ENCODE measurements at regions not wholly inside any gene's neighbourhood (a gene's known extent, or its start where the extent isn't known, plus 50 kb on each side); places are given as distances from the start of the nearest gene placed in this dataset.

DNA sequence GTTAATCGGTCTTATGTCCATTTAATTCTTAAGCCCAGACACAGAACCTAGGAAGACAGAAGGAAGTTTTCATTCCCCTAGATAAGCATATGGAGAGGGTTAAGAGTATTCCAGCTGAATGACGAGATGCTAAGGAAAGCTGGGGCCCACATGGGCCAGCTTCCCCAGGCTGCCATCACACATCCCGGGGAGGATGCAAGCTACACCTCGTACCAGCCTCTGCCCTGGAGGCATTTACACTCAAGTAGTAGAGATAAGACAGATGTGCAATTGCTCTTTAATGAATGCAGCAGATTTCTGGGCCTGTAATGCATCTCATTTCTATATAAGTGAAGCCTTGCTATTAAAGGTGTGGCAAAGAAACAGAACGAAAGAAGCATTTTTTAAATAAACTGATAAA is 144.5 kb downstream of the MEX3B start:
- Histone ChIP-seq H3K27me3 (ENCODE audit: insufficient read depth) (no peaks in the 10 kb centered on the region), H3K9me3 (no peaks in the 10 kb centered on the region), H2AFZ (ENCODE audit: low read depth) (no peak overlapping the region), H3K9ac (no peak overlapping the region), H3K4me3 (ENCODE audit: low read depth in 2 of 2, low read length in 1 of 2) (no peak overlapping the region), H3F3A (replicated peaks; ENCODE audit: insufficient read depth) (no peaks in the 10 kb centered on the region), H3K4me1 (ENCODE audit: control insufficient read depth in 1 of 2, insufficient read depth in 2 of 2, low read depth in 1 of 2, low read length in 1 of 2) (peaks cover 0 to 16% of the 10 kb centered on the region in 2 experiments; a peak in 2 of 4 replicates), H3K79me2 (ENCODE audit: insufficient read depth) (no peaks in the 10 kb centered on the region), H3K36me3 (replicated peaks in 1 of 2; ENCODE audit: control insufficient read depth in 1 of 2, insufficient read depth in 2 of 2, low read length in 1 of 2) (no peaks in the 10 kb centered on the region), H3K27ac (ENCODE audit: low read depth in 2 of 2, low read length in 1 of 2) (peak overlapping the region in 1 of 2 experiments; percentile 53; a peak in 2 of 4 replicates), H4K20me1 (ENCODE audit: insufficient read depth) (no peaks in the 10 kb centered on the region), H3K4me2 (no peak overlapping the region), H3K9me2 (no peaks in the 10 kb centered on the region)
- 29% methylated on average over 5 of the region's 5 CpGs for WGBS (ENCODE audit: low lambda C conversion rate)
- CTCF ChIA-PET = interaction anchor here (1.4 kb wide), 1 partner anchor 141 kb away, joined by 3 read pairs; no protein-coding TSS in a partner anchor
- DNase-seq = peak; percentile 66
- POLR2A ChIA-PET = interaction anchor here (1.2 to 1.3 kb wide), 2 partner anchors 144 to 146 kb away, joined by 3 to 5 read pairs; partner anchors contain the start of gene MEX3B
- TF ChIP-seq, protein P1, sequence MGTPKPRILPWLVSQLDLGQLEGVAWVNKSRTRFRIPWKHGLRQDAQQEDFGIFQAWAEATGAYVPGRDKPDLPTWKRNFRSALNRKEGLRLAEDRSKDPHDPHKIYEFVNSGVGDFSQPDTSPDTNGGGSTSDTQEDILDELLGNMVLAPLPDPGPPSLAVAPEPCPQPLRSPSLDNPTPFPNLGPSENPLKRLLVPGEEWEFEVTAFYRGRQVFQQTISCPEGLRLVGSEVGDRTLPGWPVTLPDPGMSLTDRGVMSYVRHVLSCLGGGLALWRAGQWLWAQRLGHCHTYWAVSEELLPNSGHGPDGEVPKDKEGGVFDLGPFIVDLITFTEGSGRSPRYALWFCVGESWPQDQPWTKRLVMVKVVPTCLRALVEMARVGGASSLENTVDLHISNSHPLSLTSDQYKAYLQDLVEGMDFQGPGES (IDR thresholded peaks at IDR 0.05; ENCODE audit: low read depth, low read length) = no peak
- TF ChIP-seq NRF1 (IDR thresholded peaks at IDR 0.05; ENCODE audit: low read depth, low read length) (no peak), CHD2 (IDR thresholded peaks at IDR 0.05; ENCODE audit: low read length, partially characterized antibody) (peak; percentile 75), TEAD4 (IDR thresholded peaks at IDR 0.05; ENCODE audit: borderline replicate concordance, insufficient read depth) (no peak), EZH2phosphoT487 (IDR thresholded peaks at IDR 0.05; ENCODE audit: borderline replicate concordance, low read depth) (no peak), FOXM1 (IDR thresholded peaks at IDR 0.05; ENCODE audit: low read depth) (no peak), FOSL2 (IDR thresholded peaks at IDR 0.05; ENCODE audit: borderline replicate concordance, low read depth) (no peak), EP300 (IDR thresholded peaks at IDR 0.05; ENCODE audit: borderline replicate concordance in 1 of 2, low read depth in 1 of 2, low read length in 1 of 2) (peak in 1 of 2 experiments; percentile 88; a peak in 2 of 4 replicates), GABPA (IDR thresholded peaks at IDR 0.05; ENCODE audit: low read depth) (no peak), NFIC (IDR thresholded peaks at IDR 0.05; ENCODE audit: borderline replicate concordance) (no peak), MXI1 (IDR thresholded peaks at IDR 0.05; ENCODE audit: low read depth, low read length) (no peak), ELF1 (IDR thresholded peaks at IDR 0.05) (no peak), GATA2 (CRISPR knock-in tag; IDR thresholded peaks at IDR 0.05) (peak; percentile 86), FOXJ3 (CRISPR knock-in tag; IDR thresholded peaks at IDR 0.05) (peak; percentile 37; the same call in 1 of the 2 replicates), RAD21 (IDR thresholded peaks at IDR 0.05; ENCODE audit: low read length) (peak; percentile 8; the same call in 1 of the 2 replicates), RCOR1 (IDR thresholded peaks at IDR 0.05; ENCODE audit: low read length) (peak; percentile 91), TAF1 (IDR thresholded peaks at IDR 0.05; ENCODE audit: borderline replicate concordance, low read depth, low read length) (no peak), MEF2A (IDR thresholded peaks at IDR 0.05; ENCODE audit: borderline replicate concordance, low read depth) (no peak), JUND (IDR thresholded peaks at IDR 0.05) (no peak)
- TF ChIP-seq, protein P2, sequence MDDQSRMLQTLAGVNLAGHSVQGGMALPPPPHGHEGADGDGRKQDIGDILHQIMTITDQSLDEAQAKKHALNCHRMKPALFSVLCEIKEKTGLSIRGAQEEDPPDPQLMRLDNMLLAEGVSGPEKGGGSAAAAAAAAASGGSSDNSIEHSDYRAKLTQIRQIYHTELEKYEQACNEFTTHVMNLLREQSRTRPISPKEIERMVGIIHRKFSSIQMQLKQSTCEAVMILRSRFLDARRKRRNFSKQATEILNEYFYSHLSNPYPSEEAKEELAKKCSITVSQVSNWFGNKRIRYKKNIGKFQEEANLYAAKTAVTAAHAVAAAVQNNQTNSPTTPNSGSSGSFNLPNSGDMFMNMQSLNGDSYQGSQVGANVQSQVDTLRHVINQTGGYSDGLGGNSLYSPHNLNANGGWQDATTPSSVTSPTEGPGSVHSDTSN (IDR thresholded peaks at IDR 0.05) = no peak
- TF ChIP-seq, protein P3, sequence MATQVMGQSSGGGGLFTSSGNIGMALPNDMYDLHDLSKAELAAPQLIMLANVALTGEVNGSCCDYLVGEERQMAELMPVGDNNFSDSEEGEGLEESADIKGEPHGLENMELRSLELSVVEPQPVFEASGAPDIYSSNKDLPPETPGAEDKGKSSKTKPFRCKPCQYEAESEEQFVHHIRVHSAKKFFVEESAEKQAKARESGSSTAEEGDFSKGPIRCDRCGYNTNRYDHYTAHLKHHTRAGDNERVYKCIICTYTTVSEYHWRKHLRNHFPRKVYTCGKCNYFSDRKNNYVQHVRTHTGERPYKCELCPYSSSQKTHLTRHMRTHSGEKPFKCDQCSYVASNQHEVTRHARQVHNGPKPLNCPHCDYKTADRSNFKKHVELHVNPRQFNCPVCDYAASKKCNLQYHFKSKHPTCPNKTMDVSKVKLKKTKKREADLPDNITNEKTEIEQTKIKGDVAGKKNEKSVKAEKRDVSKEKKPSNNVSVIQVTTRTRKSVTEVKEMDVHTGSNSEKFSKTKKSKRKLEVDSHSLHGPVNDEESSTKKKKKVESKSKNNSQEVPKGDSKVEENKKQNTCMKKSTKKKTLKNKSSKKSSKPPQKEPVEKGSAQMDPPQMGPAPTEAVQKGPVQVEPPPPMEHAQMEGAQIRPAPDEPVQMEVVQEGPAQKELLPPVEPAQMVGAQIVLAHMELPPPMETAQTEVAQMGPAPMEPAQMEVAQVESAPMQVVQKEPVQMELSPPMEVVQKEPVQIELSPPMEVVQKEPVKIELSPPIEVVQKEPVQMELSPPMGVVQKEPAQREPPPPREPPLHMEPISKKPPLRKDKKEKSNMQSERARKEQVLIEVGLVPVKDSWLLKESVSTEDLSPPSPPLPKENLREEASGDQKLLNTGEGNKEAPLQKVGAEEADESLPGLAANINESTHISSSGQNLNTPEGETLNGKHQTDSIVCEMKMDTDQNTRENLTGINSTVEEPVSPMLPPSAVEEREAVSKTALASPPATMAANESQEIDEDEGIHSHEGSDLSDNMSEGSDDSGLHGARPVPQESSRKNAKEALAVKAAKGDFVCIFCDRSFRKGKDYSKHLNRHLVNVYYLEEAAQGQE (IDR thresholded peaks at IDR 0.05; ENCODE audit: low read depth, low read length) = no peak
- TF ChIP-seq, protein P4, sequence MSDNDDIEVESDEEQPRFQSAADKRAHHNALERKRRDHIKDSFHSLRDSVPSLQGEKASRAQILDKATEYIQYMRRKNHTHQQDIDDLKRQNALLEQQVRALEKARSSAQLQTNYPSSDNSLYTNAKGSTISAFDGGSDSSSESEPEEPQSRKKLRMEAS (IDR thresholded peaks at IDR 0.05; ENCODE audit: low read depth) = no peak
- TF ChIP-seq, protein P5, sequence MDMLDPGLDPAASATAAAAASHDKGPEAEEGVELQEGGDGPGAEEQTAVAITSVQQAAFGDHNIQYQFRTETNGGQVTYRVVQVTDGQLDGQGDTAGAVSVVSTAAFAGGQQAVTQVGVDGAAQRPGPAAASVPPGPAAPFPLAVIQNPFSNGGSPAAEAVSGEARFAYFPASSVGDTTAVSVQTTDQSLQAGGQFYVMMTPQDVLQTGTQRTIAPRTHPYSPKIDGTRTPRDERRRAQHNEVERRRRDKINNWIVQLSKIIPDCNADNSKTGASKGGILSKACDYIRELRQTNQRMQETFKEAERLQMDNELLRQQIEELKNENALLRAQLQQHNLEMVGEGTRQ (IDR thresholded peaks at IDR 0.05; ENCODE audit: borderline replicate concordance, low read depth, low read length) = no peak
- TF ChIP-seq, protein P6, sequence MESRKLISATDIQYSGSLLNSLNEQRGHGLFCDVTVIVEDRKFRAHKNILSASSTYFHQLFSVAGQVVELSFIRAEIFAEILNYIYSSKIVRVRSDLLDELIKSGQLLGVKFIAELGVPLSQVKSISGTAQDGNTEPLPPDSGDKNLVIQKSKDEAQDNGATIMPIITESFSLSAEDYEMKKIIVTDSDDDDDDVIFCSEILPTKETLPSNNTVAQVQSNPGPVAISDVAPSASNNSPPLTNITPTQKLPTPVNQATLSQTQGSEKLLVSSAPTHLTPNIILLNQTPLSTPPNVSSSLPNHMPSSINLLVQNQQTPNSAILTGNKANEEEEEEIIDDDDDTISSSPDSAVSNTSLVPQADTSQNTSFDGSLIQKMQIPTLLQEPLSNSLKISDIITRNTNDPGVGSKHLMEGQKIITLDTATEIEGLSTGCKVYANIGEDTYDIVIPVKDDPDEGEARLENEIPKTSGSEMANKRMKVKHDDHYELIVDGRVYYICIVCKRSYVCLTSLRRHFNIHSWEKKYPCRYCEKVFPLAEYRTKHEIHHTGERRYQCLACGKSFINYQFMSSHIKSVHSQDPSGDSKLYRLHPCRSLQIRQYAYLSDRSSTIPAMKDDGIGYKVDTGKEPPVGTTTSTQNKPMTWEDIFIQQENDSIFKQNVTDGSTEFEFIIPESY (IDR thresholded peaks at IDR 0.05; ENCODE audit: borderline replicate concordance, low read depth) = no peak
- TF ChIP-seq, protein P7, sequence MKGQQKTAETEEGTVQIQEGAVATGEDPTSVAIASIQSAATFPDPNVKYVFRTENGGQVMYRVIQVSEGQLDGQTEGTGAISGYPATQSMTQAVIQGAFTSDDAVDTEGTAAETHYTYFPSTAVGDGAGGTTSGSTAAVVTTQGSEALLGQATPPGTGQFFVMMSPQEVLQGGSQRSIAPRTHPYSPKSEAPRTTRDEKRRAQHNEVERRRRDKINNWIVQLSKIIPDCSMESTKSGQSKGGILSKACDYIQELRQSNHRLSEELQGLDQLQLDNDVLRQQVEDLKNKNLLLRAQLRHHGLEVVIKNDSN (IDR thresholded peaks at IDR 0.05; ENCODE audit: borderline replicate concordance, low read depth) = no peak
